H9 (cell line): ENCODE measurements at regions not wholly inside any gene's neighbourhood (a gene's known extent, or its start where the extent isn't known, plus 50 kb on each side); places are given as distances from the start of the nearest gene placed in this dataset.

ENCODE experiments used
- DNase-seq: peaks from one replicate; pipeline ENCODE4 v3.0.0-alpha.2; 2017
- H2AFZ ChIP-seq: one replicate; pipeline ENCODE4 v1.6.1; 2013; ENCODE audit warnings: mild to moderate bottlenecking, low read length, control low read depth, moderate library complexity
- H2AK5ac ChIP-seq: 2 replicates; pipeline ENCODE4 v1.6.1; 2013; ENCODE audit warnings: low read length, control low read depth, mixed read lengths; ENCODE audit not compliant: insufficient read length
- H2BK120ac ChIP-seq: one replicate; pipeline ENCODE4 v1.6.1; 2013; ENCODE audit warnings: low read depth, mild to moderate bottlenecking, low read length, control low read depth, inconsistent platforms; ENCODE audit not compliant: poor library complexity, severe bottlenecking
- H2BK12ac ChIP-seq: 2 replicates; pipeline ENCODE4 v1.6.1; 2013; ENCODE audit warnings: low read length, control low read depth, mixed read lengths, low read depth; ENCODE audit not compliant: insufficient read length
- H2BK15ac ChIP-seq: 2 replicates; pipeline ENCODE4 v1.6.1; 2013; ENCODE audit warnings: low read depth, low read length, control low read depth
- H2BK20ac ChIP-seq: one replicate; pipeline ENCODE4 v1.6.1; 2013; ENCODE audit warnings: low read depth, mild to moderate bottlenecking, low read length, control low read depth, inconsistent platforms; ENCODE audit not compliant: poor library complexity, severe bottlenecking
- H2BK5ac ChIP-seq: 2 replicates; pipeline ENCODE4 v1.6.1; 2013; ENCODE audit warnings: low read length, control low read depth, mixed read lengths; ENCODE audit not compliant: insufficient read length
- H3K14ac ChIP-seq: 2 replicates; pipeline ENCODE4 v1.6.1; 2013; ENCODE audit warnings: low read length, control low read depth; ENCODE audit not compliant: insufficient read depth
- H3K18ac ChIP-seq: 2 replicates; pipeline ENCODE4 v1.6.1; 2013; ENCODE audit warnings: low read depth, mild to moderate bottlenecking, mixed read lengths, low read length, control low read depth; ENCODE audit not compliant: insufficient read length
- H3K23ac ChIP-seq: 2 replicates; pipeline ENCODE4 v1.6.1; 2013; ENCODE audit warnings: low read length, control low read depth, mixed read lengths, low read depth; ENCODE audit not compliant: insufficient read length
- H3K23me2 ChIP-seq: 2 replicates; pipeline ENCODE4 v1.6.1; 2013; ENCODE audit warnings: low read depth, mild to moderate bottlenecking, mixed read lengths, low read length, control low read depth; ENCODE audit not compliant: insufficient read length, poor library complexity, severe bottlenecking
- H3K27ac ChIP-seq: 2 replicates; pipeline ENCODE4 v1.5.1; 2013; ENCODE audit warnings: low read length, control low read depth, mixed read lengths, low read depth; ENCODE audit not compliant: insufficient read length
- H3K27me3 ChIP-seq: 2 replicates; pipeline ENCODE4 v1.6.1; 2013; ENCODE audit warnings: low read length, control low read depth, inconsistent platforms; ENCODE audit not compliant: insufficient read depth
- H3K4ac ChIP-seq: 2 replicates; pipeline ENCODE4 v1.6.1; 2013; ENCODE audit warnings: low read depth, mild to moderate bottlenecking, control low read depth, inconsistent platforms, low read length, moderate library complexity
- H3K4me1 ChIP-seq: 2 replicates; pipeline ENCODE4 v1.6.1; 2013; ENCODE audit warnings: low read length, control low read depth, inconsistent platforms; ENCODE audit not compliant: insufficient read depth
- H3K4me2 ChIP-seq: 2 replicates; pipeline ENCODE4 v1.6.1; 2013; ENCODE audit warnings: low read length, control low read depth, mixed read lengths; ENCODE audit not compliant: insufficient read length, insufficient read depth
- H3K56ac ChIP-seq: 2 replicates; pipeline ENCODE4 v1.6.1; 2013; ENCODE audit warnings: low read depth, mild to moderate bottlenecking, mixed read lengths, low read length, control low read depth; ENCODE audit not compliant: insufficient read length
- H3K79me1 ChIP-seq: 2 replicates; pipeline ENCODE4 v1.6.1; 2013; ENCODE audit warnings: low read depth, mild to moderate bottlenecking, moderate library complexity, low read length, control low read depth, inconsistent platforms; ENCODE audit not compliant: insufficient read depth, poor library complexity, severe bottlenecking
- H3K79me2 ChIP-seq: 2 replicates; pipeline ENCODE4 v1.6.1; 2013; ENCODE audit warnings: low read length, control low read depth, inconsistent platforms; ENCODE audit not compliant: insufficient read depth
- H3K9ac ChIP-seq: 2 replicates; pipeline ENCODE4 v1.6.1; 2013; ENCODE audit warnings: low read length, control low read depth, mixed read lengths; ENCODE audit not compliant: insufficient read length; ENCODE audit errors: extremely low read depth
- H3K9me3 ChIP-seq: one replicate; pipeline ENCODE4 v1.6.1; 2013; ENCODE audit warnings: low read depth, low read length, inconsistent platforms; ENCODE audit not compliant: control insufficient read depth
- H3T11ph ChIP-seq: one replicate; pipeline ENCODE4 v1.6.1; 2013; ENCODE audit warnings: mild to moderate bottlenecking, low read length, control low read depth, inconsistent platforms
- H4K20me1 ChIP-seq: one replicate; pipeline ENCODE4 v1.6.1; 2013; ENCODE audit not compliant: control insufficient read depth, insufficient read length, insufficient read depth
- H4K5ac ChIP-seq: 2 replicates; pipeline ENCODE4 v1.6.1; 2013; ENCODE audit warnings: low read depth, mild to moderate bottlenecking, mixed read lengths, low read length, control low read depth; ENCODE audit not compliant: insufficient read length
- H4K8ac ChIP-seq: replicated peaks from 2 replicates; pipeline ENCODE4 v1.6.1; 2013; ENCODE audit warnings: low read length, control low read depth, mixed read lengths, low read depth; ENCODE audit not compliant: insufficient read length
- H4K91ac ChIP-seq: 2 replicates; pipeline ENCODE4 v1.6.1; 2013; ENCODE audit warnings: low read depth, mild to moderate bottlenecking, moderate library complexity, mixed read lengths, low read length, control low read depth; ENCODE audit not compliant: insufficient read length
- H3K27ac Mint-ChIP-seq, 3 experiments: 2 replicates in 2 of 3; 3 replicates in 1 of 3; pipeline ENCODE4 v1.8.0; 2020 to 2021; ENCODE audit warnings: mixed read lengths in 3 of 3, mild to moderate bottlenecking in 1 of 3, moderate library complexity in 1 of 3
- H3K27me3 Mint-ChIP-seq: 2 replicates; pipeline ENCODE4 v1.8.0; 2021; ENCODE audit warnings: low read depth, mild to moderate bottlenecking, moderate library complexity, mixed read lengths
- H3K36me3 Mint-ChIP-seq, 3 experiments: 2 replicates in 2 of 3; 3 replicates in 1 of 3; pipeline ENCODE4 v1.8.0; 2020 to 2021; ENCODE audit warnings: low read depth in 3 of 3, mixed read lengths in 3 of 3; ENCODE audit not compliant: insufficient read depth in 1 of 3
- H3K4me1 Mint-ChIP-seq, 2 experiments: 2 replicates each; pipeline ENCODE4 v1.8.0; 2020; ENCODE audit warnings: mixed read lengths in 2 of 2
- H3K4me3 Mint-ChIP-seq, 2 experiments: 2 replicates in 1 of 2; 3 replicates in 1 of 2; pipeline ENCODE4 v1.8.0; 2020 to 2021; ENCODE audit warnings: mild to moderate bottlenecking in 2 of 2, mixed read lengths in 2 of 2, moderate library complexity in 1 of 2
- H3K9me3 Mint-ChIP-seq, 2 experiments: 2 replicates in 1 of 2; 3 replicates in 1 of 2; pipeline ENCODE4 v1.8.0; 2020; ENCODE audit warnings: mild to moderate bottlenecking in 2 of 2, mixed read lengths in 2 of 2, moderate library complexity in 1 of 2
- CTCF ChIP-seq: fragments of 200-600 bp; sonication (generic); conservative IDR thresholded peaks from 3 replicates; pipeline ENCODE4 v1.8.0; 2021; ENCODE audit warnings: antibody characterized with exemption, mild to moderate bottlenecking
- WGBS: extraction: QIAGEN DNeasy Blood & Tissue Kit; methylation state at CpG from one replicate; pipeline ENCODE4 v1.1.7; 2013; ENCODE audit warnings: missing lambda C conversion rate, low lambda C conversion rate, mixed read lengths; ENCODE audit not compliant: insufficient read length; ENCODE audit errors: extremely low coverage; 5-methylcytosine and 5-hydroxymethylcytosine counted together

DNA sequence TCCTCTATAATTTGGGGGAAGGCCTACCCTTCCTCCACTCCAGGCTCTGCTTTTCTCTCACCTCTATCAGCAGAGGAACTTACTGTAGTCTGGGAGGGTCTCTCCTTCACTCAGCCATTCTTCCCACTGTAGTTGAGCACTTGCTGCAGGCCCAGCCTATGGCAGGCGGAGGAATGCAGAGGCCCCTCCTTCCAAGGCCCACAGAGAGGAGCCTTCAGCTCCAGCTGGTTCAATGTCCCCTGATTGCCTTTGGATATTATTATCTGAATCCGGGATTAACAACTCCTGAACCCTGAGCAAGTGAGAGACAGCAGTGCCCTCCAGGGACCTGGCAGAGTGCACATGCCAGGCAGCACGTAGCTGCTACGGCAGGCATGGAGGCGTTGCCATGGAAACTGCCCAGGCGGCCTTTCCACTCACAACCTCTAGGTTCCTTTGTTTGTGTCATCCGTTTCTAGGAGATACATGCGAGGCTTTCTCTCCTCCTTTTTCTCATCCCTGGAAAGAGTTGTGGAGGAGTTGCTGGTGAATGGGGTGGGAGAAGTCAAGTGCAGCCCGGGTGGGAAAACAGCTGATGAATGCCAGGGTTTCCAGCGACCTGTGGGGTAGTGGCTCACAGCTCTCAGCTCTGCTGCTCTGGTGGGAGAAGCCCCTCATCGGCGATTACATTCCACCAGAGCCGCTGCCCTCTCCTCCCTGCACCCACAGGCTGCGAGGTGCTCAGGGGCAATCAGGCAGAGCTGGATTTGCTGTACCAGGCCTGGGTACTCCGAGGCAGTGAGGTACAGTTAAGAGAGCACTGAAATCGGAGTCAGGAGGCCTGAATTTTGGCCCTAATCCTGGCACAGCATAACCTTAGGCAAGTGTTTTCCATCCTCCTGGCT is 55.3 kb upstream of the HK2 start:
- H3K23ac ChIP-seq, result no peak overlapping the region
- peak; percentile 90 for DNase-seq
- H2AK5ac ChIP-seq, result no peak overlapping the region
- no peaks in the 10 kb centered on the region for H4K20me1 ChIP-seq
- H4K8ac ChIP-seq, result no peak overlapping the region
- peak overlapping the region; percentile 14 for H3K4me2 ChIP-seq
- peaks cover 4% of the 10 kb centered on the region for H3K27me3 Mint-ChIP-seq
- no peak overlapping the region for H3K27ac ChIP-seq
- H3T11ph ChIP-seq, result no peak overlapping the region
- H3K4ac ChIP-seq, result no peak overlapping the region; the same call in 1 of the 2 replicates
- no peak overlapping the region for H3K9ac ChIP-seq
- H3K36me3 Mint-ChIP-seq, result no peaks in the 10 kb centered on the region; a peak in 1 of 7 replicates
- H4K5ac ChIP-seq, result no peak overlapping the region
- H2AFZ ChIP-seq, result peak overlapping the region; percentile 5
- H2BK12ac ChIP-seq, result no peak overlapping the region
- TF ChIP-seq CTCF, result no peak
- peak overlapping the region; percentile 82; the same call in 1 of the 2 replicates for H3K14ac ChIP-seq
- no peaks in the 10 kb centered on the region for H3K23me2 ChIP-seq
- H3K9me3 ChIP-seq, result no peaks in the 10 kb centered on the region
- no peak overlapping the region for H2BK20ac ChIP-seq
- no CpG with 5 or more reads among the region's 16 CpGs for WGBS
- H3K56ac ChIP-seq, result no peak overlapping the region
- no peak overlapping the region for H4K91ac ChIP-seq
- H3K79me1 ChIP-seq, result no peaks in the 10 kb centered on the region
- H3K4me1 ChIP-seq, result 0 out of 2 replicates have a peak, but pooled peaks cover 3% of the 10 kb centered on the region
- H3K18ac ChIP-seq, result peak overlapping the region; percentile 89
- no peak overlapping the region for H2BK15ac ChIP-seq
- no peak overlapping the region for H2BK5ac ChIP-seq
- no peaks in the 10 kb centered on the region; a peak in 1 of 5 replicates for H3K9me3 Mint-ChIP-seq
- H3K4me3 Mint-ChIP-seq, result peak overlapping the region; percentile 54 to 60; a peak in 4 of 5 replicates
- H3K79me2 ChIP-seq, result no peaks in the 10 kb centered on the region
- peak overlapping the region in 2 of 3 experiments; percentile 46 to 93; a peak in 4 of 7 replicates for H3K27ac Mint-ChIP-seq
- no peaks in the 10 kb centered on the region for H3K27me3 ChIP-seq
- peaks cover 15 to 20% of the 10 kb centered on the region in 2 experiments for H3K4me1 Mint-ChIP-seq
- H2BK120ac ChIP-seq, result peak overlapping the region; percentile 70
